GM12878 (cell line): ENCODE measurements at regions not wholly inside any gene's neighbourhood (a gene's known extent, or its start where the extent isn't known, plus 50 kb on each side); places are given as distances from the start of the nearest gene placed in this dataset.

Experiments
- ATAC-seq: fragments of 200-7000 bp; cut with Tn5 transposase; 3 replicates; pipeline ENCODE4 v1.9.1; 2020; ENCODE audit warnings: mild to moderate bottlenecking, moderate library complexity
- BruUV-seq: library from RNA; stranded (reverse); fragments of 400-500 nt; replicated peaks from 2 replicates; lab custom pipeline; 2021; lab: Mats Ljungman, UMichigan
- CTCF ChIA-PET: fragments of 300-600 bp; sonication (Branson Sonifier 250); formaldehyde crosslinking; extraction: SDS; loops from one replicate; lab custom pipeline; 2021; ENCODE audit warnings: inconsistent platforms; lab: Yijun Ruan, JAX
- POLR2A ChIA-PET: fragments of 350-600 bp; formaldehyde crosslinking; extraction: SDS; loops from one replicate; lab custom pipeline; 2021; ENCODE audit warnings: inconsistent platforms; lab: Charles Lee
- RAD21 ChIA-PET: fragments of 300-600 bp; sonication (Branson Sonifier 250); formaldehyde crosslinking; loops from one replicate; lab custom pipeline; 2023; ENCODE audit warnings: antibody characterized with exemption; ENCODE audit not compliant: unreplicated experiment; lab: Charles Lee
- SMC1A ChIA-PET: fragments of 300-600 bp; sonication (Branson Sonifier 250); formaldehyde crosslinking; loops from one replicate; lab custom pipeline; 2023; ENCODE audit not compliant: unreplicated experiment, uncharacterized antibody; lab: Charles Lee
- DNase-seq: peaks from one replicate; pipeline ENCODE4 v3.0.0-alpha.2; 2011; ENCODE audit warnings: low read depth, low spot score
- FAIRE-seq: peaks from 3 replicates; lab custom pipeline; 2011; peaks lifted over from hg19 to GRCh38; lab: Jason Lieb, UNC
- H2AFZ ChIP-seq: 2 replicates; pipeline ENCODE4 v1.6.0; 2011; ENCODE audit warnings: low read depth, low read length, control low read depth; ENCODE audit not compliant: control insufficient read depth
- H3K27ac ChIP-seq: 2 replicates; pipeline ENCODE4 v1.5.1; 2011; ENCODE audit warnings: control low read depth; ENCODE audit not compliant: control insufficient read depth, insufficient read depth
- H3K27me3 ChIP-seq, 2 experiments: replicated peaks in 1 of 2; 2 replicates each; pipeline versions ENCODE4 v1.6.0 to v1.6.1; 2011; ENCODE audit warnings: low read length in 1 of 2; ENCODE audit not compliant: control insufficient read depth in 2 of 2, insufficient read depth in 2 of 2
- H3K36me3 ChIP-seq, 2 experiments: 2 replicates each; pipeline ENCODE4 v1.5.1; 2011; ENCODE audit warnings: low read length in 1 of 2; ENCODE audit not compliant: control insufficient read depth in 2 of 2, insufficient read depth in 2 of 2
- H3K4me1 ChIP-seq: 2 replicates; pipeline ENCODE4 v1.6.1; 2011; ENCODE audit warnings: mild to moderate bottlenecking, low read length, moderate library complexity, mixed read lengths; ENCODE audit not compliant: control insufficient read depth, insufficient read depth
- H3K4me2 ChIP-seq: 2 replicates; pipeline ENCODE4 v1.6.0; 2011; ENCODE audit warnings: control low read depth; ENCODE audit not compliant: control insufficient read depth, insufficient read depth
- H3K4me3 ChIP-seq: fragments of 200-600 bp; sonication (generic); 2 replicates; pipeline ENCODE4 v1.5.1; 2016
- H3K79me2 ChIP-seq: 2 replicates; pipeline ENCODE4 v1.6.0; 2011; ENCODE audit warnings: low read length; ENCODE audit not compliant: control insufficient read depth, insufficient read depth
- H3K9ac ChIP-seq: 2 replicates; pipeline ENCODE4 v1.8.0; 2011; ENCODE audit warnings: low read length, control low read depth, mixed read lengths; ENCODE audit not compliant: control insufficient read depth, insufficient read depth
- H3K9me3 ChIP-seq: replicated peaks from 3 replicates; pipeline ENCODE4 v1.5.1; 2011; ENCODE audit warnings: mild to moderate bottlenecking, low read length; ENCODE audit not compliant: control insufficient read depth, insufficient read depth
- H4K20me1 ChIP-seq: 2 replicates; pipeline ENCODE4 v1.6.0; 2011; ENCODE audit not compliant: control insufficient read depth, insufficient read depth
- BRCA1 ChIP-seq: IDR thresholded peaks from 2 replicates; pipeline ENCODE4 v1.6.1; 2011; ENCODE audit warnings: low read depth, low read length, improper control_type of control experiment
- CHD2 ChIP-seq: IDR thresholded peaks from 2 replicates; pipeline ENCODE4 v1.6.1; 2011; ENCODE audit warnings: low read depth, low read length, improper control_type of control experiment, borderline replicate concordance
- E4F1 ChIP-seq: fragments of 450-650 bp; IDR thresholded peaks from 2 replicates; pipeline ENCODE4 v1.6.1; 2018; ENCODE audit warnings: borderline replicate concordance, mild to moderate bottlenecking; ENCODE audit not compliant: partially characterized antibody
- FOS ChIP-seq: IDR thresholded peaks from 3 replicates; pipeline ENCODE4 v1.6.1; 2011; ENCODE audit warnings: borderline replicate concordance; ENCODE audit not compliant: insufficient read length; ENCODE audit errors: extremely low read depth
- HDAC6 ChIP-seq: fragments of 200-600 bp; sonication (generic); IDR thresholded peaks from one replicate; pipeline ENCODE4 v1.8.0; 2017; ENCODE audit warnings: antibody characterized with exemption; ENCODE audit not compliant: unreplicated experiment
- IRF5 ChIP-seq: fragments of 450-650 bp; IDR thresholded peaks from 2 replicates; pipeline ENCODE4 v1.6.1; 2017; ENCODE audit warnings: borderline replicate concordance
- NFIC ChIP-seq: IDR thresholded peaks from 2 replicates; pipeline ENCODE4 v1.6.1; 2012; ENCODE audit warnings: low read depth, mild to moderate bottlenecking, inconsistent platforms, low read length, moderate library complexity
- NR2C2 ChIP-seq: IDR thresholded peaks from 2 replicates; pipeline ENCODE4 v1.6.1; 2011; ENCODE audit warnings: borderline replicate concordance, low read depth; ENCODE audit not compliant: control insufficient read depth, insufficient read length
- PAX5 ChIP-seq: IDR thresholded peaks from 2 replicates; pipeline ENCODE4 v1.6.1; 2011; ENCODE audit warnings: low read depth, low read length, borderline replicate concordance
- SIX5 ChIP-seq: IDR thresholded peaks from 2 replicates; pipeline ENCODE4 v1.6.1; 2011; ENCODE audit warnings: mild to moderate bottlenecking, low read depth, low read length, moderate library complexity; ENCODE audit not compliant: severe bottlenecking
- SP1 ChIP-seq: IDR thresholded peaks from one replicate; pipeline ENCODE4 v1.6.1; 2011; ENCODE audit warnings: low read depth, low read length
- TARDBP ChIP-seq: IDR thresholded peaks from 2 replicates; pipeline ENCODE4 v1.6.1; 2016; ENCODE audit warnings: borderline replicate concordance
- ZNF622 ChIP-seq: fragments of 450-650 bp; IDR thresholded peaks from 2 replicates; pipeline ENCODE4 v1.6.1; 2017; ENCODE audit warnings: mild to moderate bottlenecking, inconsistent platforms
- WGBS: methylation state at CpG from one replicate; pipeline ENCODE4 v1.1.6; 2016; ENCODE audit warnings: low lambda C conversion rate; ENCODE audit not compliant: insufficient replicate concordance, insufficient coverage; ENCODE audit errors: missing lambda C conversion rate; 5-methylcytosine and 5-hydroxymethylcytosine counted together
- in situ Hi-C: fragments of 300-500 bp; cut with MboI; formaldehyde crosslinking; loops from 9 replicates; pipeline ENCODE4 v1.14.3; 2018; ENCODE audit warnings: mixed read lengths
- intact Hi-C: fragments of 100-400 bp; cut with micrococcal nuclease; formaldehyde crosslinking; loops from one replicate; pipeline ENCODE4 v1.14.2; 2022; ENCODE audit not compliant: unreplicated experiment
- TF ChIP-seq, protein P1 (sequence below), 3 experiments: IDR thresholded peaks in 2 of 3; conservative IDR thresholded peaks in 1 of 3; 2 replicates each; pipeline ENCODE4 v1.5.1; 2011; ENCODE audit warnings: low read depth in 3 of 3, low read length in 3 of 3, mild to moderate bottlenecking in 3 of 3, control low read depth in 2 of 3, moderate library complexity in 2 of 3, inconsistent platforms in 1 of 3, mixed read lengths in 1 of 3; ENCODE audit not compliant: control insufficient read depth in 2 of 3, insufficient read depth in 1 of 3; ENCODE audit errors: extremely low read depth in 1 of 3

GRCh38 chr6:93822434-93823265, 403.3 kb upstream of the EPHA7 start:
- no peaks in the 10 kb centered on the region for H3K27me3 ChIP-seq
- no peaks in the 10 kb centered on the region for H3K4me1 ChIP-seq
- ChIA-PET CTCF (interaction anchor here (0.5 kb wide), 1 partner anchor 62 kb away, joined by 6 read pairs; no protein-coding TSS in a partner anchor), RAD21 (no interaction called here), POLR2A (no interaction called here), SMC1A (no interaction called here)
- H4K20me1 ChIP-seq = no peaks in the 10 kb centered on the region
- H3K4me2 ChIP-seq = no peak overlapping the region
- H3K79me2 ChIP-seq = no peaks in the 10 kb centered on the region
- FAIRE-seq (no peak), DNase-seq (no peak)
- in situ Hi-C loops = no loop called here
- intact Hi-C loops = no loop called here
- H3K4me3 ChIP-seq = no peak overlapping the region
- no TSS peak for BruUV-seq
- no peaks in the 10 kb centered on the region for H3K9me3 ChIP-seq
- no peak overlapping the region for H3K9ac ChIP-seq
- WGBS = 33% methylated on average over 4 of the region's 4 CpGs
- TF ChIP-seq SP1 = no peak
- TF ChIP-seq NFIC = no peak
- no peak for TF ChIP-seq HDAC6
- no peak for TF ChIP-seq E4F1
- TF ChIP-seq ZNF622 = no peak
- TF ChIP-seq, protein P1, sequence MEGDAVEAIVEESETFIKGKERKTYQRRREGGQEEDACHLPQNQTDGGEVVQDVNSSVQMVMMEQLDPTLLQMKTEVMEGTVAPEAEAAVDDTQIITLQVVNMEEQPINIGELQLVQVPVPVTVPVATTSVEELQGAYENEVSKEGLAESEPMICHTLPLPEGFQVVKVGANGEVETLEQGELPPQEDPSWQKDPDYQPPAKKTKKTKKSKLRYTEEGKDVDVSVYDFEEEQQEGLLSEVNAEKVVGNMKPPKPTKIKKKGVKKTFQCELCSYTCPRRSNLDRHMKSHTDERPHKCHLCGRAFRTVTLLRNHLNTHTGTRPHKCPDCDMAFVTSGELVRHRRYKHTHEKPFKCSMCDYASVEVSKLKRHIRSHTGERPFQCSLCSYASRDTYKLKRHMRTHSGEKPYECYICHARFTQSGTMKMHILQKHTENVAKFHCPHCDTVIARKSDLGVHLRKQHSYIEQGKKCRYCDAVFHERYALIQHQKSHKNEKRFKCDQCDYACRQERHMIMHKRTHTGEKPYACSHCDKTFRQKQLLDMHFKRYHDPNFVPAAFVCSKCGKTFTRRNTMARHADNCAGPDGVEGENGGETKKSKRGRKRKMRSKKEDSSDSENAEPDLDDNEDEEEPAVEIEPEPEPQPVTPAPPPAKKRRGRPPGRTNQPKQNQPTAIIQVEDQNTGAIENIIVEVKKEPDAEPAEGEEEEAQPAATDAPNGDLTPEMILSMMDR (IDR thresholded peaks at IDR 0.05 in 2 of 3, conservative IDR thresholded peaks at IDR 0.05 in 1 of 3; ENCODE audit: control insufficient read depth in 2 of 3, extremely low read depth in 1 of 3, insufficient read depth in 1 of 3, low read depth in 3 of 3, low read length in 3 of 3) = no peak
- TF ChIP-seq CHD2 = no peak
- no peak for TF ChIP-seq BRCA1
- no peak for TF ChIP-seq IRF5
- TF ChIP-seq TARDBP = no peak
- TF ChIP-seq SIX5 = no peak
- no peak for TF ChIP-seq NR2C2
- TF ChIP-seq PAX5 = no peak
- no peak for TF ChIP-seq FOS
- TF ChIP-seq, all 136 proteins: peak for 0
- Histone ChIP-seq H3K27ac (no peak overlapping the region), H3K36me3 (no peaks in the 10 kb centered on the region), H2AFZ (no peak overlapping the region)
- ATAC-seq = no peak
